K562 (cell line): ENCODE measurements at regions not wholly inside any gene's neighbourhood (a gene's known extent, or its start where the extent isn't known, plus 50 kb on each side); places are given as distances from the start of the nearest gene placed in this dataset.

Experiments used
- ATAC-seq: fragments of 200-7000 bp; cut with Tn5 transposase; 3 replicates; pipeline ENCODE4 v1.9.1; 2020; ENCODE audit warnings: moderate library complexity
- BruUV-seq: library from RNA; stranded (reverse); fragments of 400-500 nt; replicated peaks from 2 replicates; lab custom pipeline; 2021; lab: Mats Ljungman, UMichigan
- CTCF ChIA-PET: fragments of 300-600 bp; formaldehyde crosslinking; extraction: SDS; loops from one replicate; lab custom pipeline; 2021; ENCODE audit warnings: low intra/inter-chr PET ratio; lab: Yijun Ruan, JAX
- POLR2A ChIA-PET: fragments of 300-600, 350-650 bp; sonication (Branson Sonifier 250); formaldehyde crosslinking; extraction: SDS; loops from one replicate; lab custom pipeline; 2021; ENCODE audit warnings: antibody characterized with exemption, inconsistent platforms; lab: Yijun Ruan, JAX
- DNase-seq, 4 experiments: peaks; one replicate each; pipeline versions ENCODE4 v3.0.0 to v3.0.0-alpha.2; 2011 to 2018; ENCODE audit warnings: low spot score in 3 of 4, mixed read lengths in 3 of 4; ENCODE audit errors: extremely low read depth in 1 of 4
- FAIRE-seq: peaks from 2 replicates; lab custom pipeline; 2011; peaks lifted over from hg19 to GRCh38; lab: Jason Lieb, UNC
- H2AFZ ChIP-seq: 2 replicates; pipeline ENCODE4 v1.6.0; 2011; ENCODE audit warnings: low read depth, low read length, control low read depth, inconsistent platforms
- H3K27ac ChIP-seq: fragments of 200-600 bp; 3 replicates; pipeline ENCODE4 v1.8.0; 2011; ENCODE audit warnings: low read depth, mild to moderate bottlenecking, control low read depth, inconsistent platforms, low read length, moderate library complexity, mixed read lengths; ENCODE audit errors: extremely low read depth
- H3K27me3 ChIP-seq, 2 experiments: fragments of 300-600 bp in 1 of 2; 2 replicates in 1 of 2; 3 replicates in 1 of 2; pipeline versions ENCODE4 v1.6.0 to v1.8.0; 2011; ENCODE audit warnings: inconsistent platforms in 2 of 2, low read length in 2 of 2, mild to moderate bottlenecking in 1 of 2, mixed read lengths in 1 of 2, moderate library complexity in 1 of 2; ENCODE audit not compliant: control insufficient read depth in 2 of 2, insufficient read depth in 2 of 2
- H3K36me3 ChIP-seq: fragments of 300-600 bp; 3 replicates; pipeline ENCODE4 v1.8.0; 2011; ENCODE audit warnings: mild to moderate bottlenecking, low read length, inconsistent platforms; ENCODE audit not compliant: control insufficient read depth, insufficient read depth
- H3K4me1 ChIP-seq, 2 experiments: fragments of 200-600 bp in 1 of 2; replicated peaks in 1 of 2; 2 replicates in 1 of 2; 3 replicates in 1 of 2; pipeline versions ENCODE4 v1.5.1 to v1.8.0; 2011; ENCODE audit warnings: inconsistent platforms in 2 of 2, low read length in 2 of 2, mild to moderate bottlenecking in 1 of 2, mixed read lengths in 1 of 2, moderate library complexity in 1 of 2; ENCODE audit not compliant: control insufficient read depth in 2 of 2, insufficient read depth in 2 of 2
- H3K4me2 ChIP-seq: 2 replicates; pipeline ENCODE4 v1.6.1; 2011; ENCODE audit warnings: low read length, control low read depth, inconsistent platforms, mixed read lengths; ENCODE audit not compliant: insufficient read depth
- H3K4me3 ChIP-seq: fragments of 200-600 bp; sonication (generic), shearing (Covaris generic); 2 replicates; pipeline ENCODE4 v1.5.1; 2016; ENCODE audit warnings: control low read depth, inconsistent platforms
- H3K79me2 ChIP-seq: fragments of 200-600 bp; 3 replicates; pipeline ENCODE4 v1.8.0; 2011; ENCODE audit warnings: low read length, inconsistent platforms; ENCODE audit not compliant: control insufficient read depth, insufficient read depth
- H3K9ac ChIP-seq, 2 experiments: 2 replicates each; pipeline versions ENCODE4 v1.6.0 to v1.6.1; 2011; ENCODE audit warnings: low read depth in 2 of 2, low read length in 2 of 2, control low read depth in 1 of 2, inconsistent platforms in 1 of 2, mild to moderate bottlenecking in 1 of 2, mixed read lengths in 1 of 2; ENCODE audit not compliant: insufficient read depth in 1 of 2
- H3K9me1 ChIP-seq: one replicate; pipeline ENCODE4 v1.6.0; 2011; ENCODE audit warnings: inconsistent platforms, mild to moderate bottlenecking, low read length, moderate library complexity; ENCODE audit not compliant: control insufficient read depth, insufficient read depth
- H3K9me3 ChIP-seq: replicated peaks from 2 replicates; pipeline ENCODE4 v1.5.1; 2011; ENCODE audit warnings: low read depth, low read length, inconsistent platforms; ENCODE audit not compliant: control insufficient read depth, insufficient read depth
- H4K20me1 ChIP-seq: replicated peaks from 2 replicates; pipeline ENCODE4 v1.6.1; 2011; ENCODE audit warnings: low read length, inconsistent platforms, mixed read lengths; ENCODE audit not compliant: control insufficient read depth, insufficient read depth
- ARID1B ChIP-seq: fragments of 450-650 bp; IDR thresholded peaks from 2 replicates; pipeline ENCODE4 v1.6.1; 2016; ENCODE audit warnings: antibody characterized with exemption, mild to moderate bottlenecking, inconsistent platforms
- CHD2 ChIP-seq: IDR thresholded peaks from 2 replicates; pipeline ENCODE4 v1.6.1; 2011; ENCODE audit warnings: low read depth, low read length
- MTA2 ChIP-seq: fragments of 450-650 bp; IDR thresholded peaks from 2 replicates; pipeline ENCODE4 v1.6.1; 2016; ENCODE audit warnings: low read depth
- MTA3 ChIP-seq: fragments of 450-650 bp; formaldehyde crosslinking; IDR thresholded peaks from 2 replicates; pipeline ENCODE4 v1.6.1; 2017; ENCODE audit warnings: mild to moderate bottlenecking, borderline replicate concordance
- NR2C1 ChIP-seq, 2 experiments: fragments of 450-650 bp; IDR thresholded peaks; 2 replicates each; pipeline ENCODE4 v1.6.1; 2017; ENCODE audit warnings: mild to moderate bottlenecking in 2 of 2, antibody characterized with exemption in 1 of 2, inconsistent platforms in 1 of 2, missing compliant biosample characterization in 1 of 2, missing genetic modification characterization in 1 of 2
- NR2C2 ChIP-seq, 2 experiments: fragments of 200-800 bp in 1 of 2; sonication (Bioruptor generic) in 1 of 2; sonication (generic) in 1 of 2; formaldehyde crosslinking in 1 of 2; IDR thresholded peaks; 2 replicates each; pipeline versions ENCODE4 v1.6.1 to v1.8.0; 2016 to 2022; ENCODE audit warnings: mild to moderate bottlenecking in 1 of 2, missing compliant biosample characterization in 1 of 2, missing genetic modification characterization in 1 of 2, missing genetic modification reagents in 1 of 2
- ZBED1 ChIP-seq: IDR thresholded peaks from 2 replicates; pipeline ENCODE4 v1.6.1; 2014
- WGBS: fragments of 100-300 bp; shearing (Covaris generic); methylation state at CpG from one replicate; pipeline ENCODE4 v1.1.6; 2016; ENCODE audit warnings: low coverage, mixed read lengths; ENCODE audit not compliant: insufficient coverage; ENCODE audit errors: missing lambda C conversion rate; 5-methylcytosine and 5-hydroxymethylcytosine counted together
- in situ Hi-C: fragments of 300-500 bp; cut with MboI; formaldehyde crosslinking; loops from 4 replicates; pipeline ENCODE4 v1.15.0; 2018; ENCODE audit warnings: inconsistent platforms, mixed read lengths
- intact Hi-C: fragments of 100-400 bp; cut with micrococcal nuclease; formaldehyde crosslinking; loops from 2 replicates; pipeline ENCODE4 v1.14.2; 2022

DNA sequence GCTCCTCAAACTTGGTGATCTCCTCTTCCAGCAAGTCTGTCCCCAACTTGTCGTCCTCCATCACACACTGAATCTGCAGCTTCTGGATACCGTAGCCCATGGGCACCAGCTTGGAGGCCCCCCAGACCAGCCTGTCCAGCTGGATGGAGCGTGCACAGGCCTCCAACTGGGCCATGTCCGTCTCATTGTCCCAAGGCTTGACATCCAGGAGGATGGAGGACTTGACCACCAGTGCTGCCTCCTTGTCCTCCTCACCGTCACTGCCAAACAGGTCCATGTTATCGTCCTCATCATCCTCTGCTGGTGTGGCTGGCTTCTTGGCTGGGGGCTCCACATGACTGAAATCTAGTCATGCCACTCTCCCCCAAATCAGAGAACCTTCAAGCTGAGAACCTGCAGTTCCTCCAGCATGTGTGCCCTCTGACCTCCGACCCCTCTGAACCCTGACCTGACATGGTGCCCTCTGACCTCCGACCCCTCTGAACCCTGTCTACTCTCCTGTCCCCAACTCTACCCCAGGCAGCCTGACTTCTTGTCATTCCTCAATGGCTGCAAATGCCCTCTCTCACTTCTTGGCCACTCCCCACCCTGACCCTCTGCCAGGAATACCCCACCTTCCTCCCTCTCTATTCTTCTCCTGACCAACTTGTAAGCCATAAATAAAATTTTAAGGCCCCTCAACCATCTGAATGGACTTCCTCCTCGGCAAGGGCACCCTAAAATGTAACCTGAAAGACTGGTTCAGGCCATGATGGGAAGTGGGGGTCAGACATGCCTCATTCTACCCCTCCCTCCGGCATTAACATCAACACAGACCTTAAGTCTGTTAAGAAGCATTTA lies 275.7 kb upstream of the C1orf174 start:
- no peak overlapping the region for H3K9ac ChIP-seq
- FAIRE-seq (no peak), DNase-seq (peak in 1 of 4 experiments; percentile 3), ATAC-seq (no peak)
- H3K4me3 ChIP-seq: no peak overlapping the region
- no peak overlapping the region for H3K4me2 ChIP-seq
- H3K36me3 ChIP-seq: no peaks in the 10 kb centered on the region
- no peaks in the 10 kb centered on the region for H3K4me1 ChIP-seq
- H2AFZ ChIP-seq: no peak overlapping the region
- peaks cover 6 to 43% of the 10 kb centered on the region in 2 experiments; a peak in 4 of 5 replicates for H3K27me3 ChIP-seq
- BruUV-seq: no TSS peak
- no peaks in the 10 kb centered on the region for H3K9me3 ChIP-seq
- intact Hi-C loops: no loop called here
- no peak overlapping the region for H3K27ac ChIP-seq
- peak; percentile 98 for TF ChIP-seq NR2C1 (IDR thresholded peaks at IDR 0.05)
- peak; percentile 97 for TF ChIP-seq NR2C1 (tag; IDR thresholded peaks at IDR 0.05)
- TF ChIP-seq ZBED1: no peak
- peak; percentile 94 for TF ChIP-seq NR2C2 (CRISPR knock-in tag; IDR thresholded peaks at IDR 0.05)
- peak; percentile 95 for TF ChIP-seq NR2C2 (tag; IDR thresholded peaks at IDR 0.05)
- peak; percentile 53 for TF ChIP-seq MTA2
- TF ChIP-seq, all 486 proteins: peak for 3
- Histone ChIP-seq H3K79me2 (no peaks in the 10 kb centered on the region), H3K9me1 (no peaks in the 10 kb centered on the region), H4K20me1 (no peaks in the 10 kb centered on the region; the same call in 1 of the 2 replicates)
- in situ Hi-C loops: no loop called here
- ChIA-PET POLR2A (no interaction called here), CTCF (no interaction called here)
- WGBS: 5% methylated on average over 10 of the region's 10 CpGs

DNA sequence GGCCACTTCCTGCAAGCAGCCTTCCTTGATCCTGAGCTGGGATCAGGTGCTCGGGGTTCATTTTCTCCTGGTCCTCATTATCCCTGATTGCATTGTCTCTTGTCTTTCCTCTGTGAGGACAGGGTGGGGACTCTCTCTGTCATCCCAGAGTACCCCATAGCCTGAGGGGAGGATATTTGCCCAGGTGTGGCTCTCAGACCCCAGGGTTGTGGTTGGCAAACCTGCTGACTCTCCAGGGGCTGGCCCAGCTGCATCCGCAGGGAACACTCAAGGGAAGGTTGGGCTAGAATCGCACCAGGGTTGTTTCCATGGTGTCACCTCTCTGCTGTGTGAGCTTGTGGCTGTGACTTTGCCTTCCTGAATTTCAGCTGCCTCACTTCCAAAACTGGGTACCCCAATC lies 276.8 kb upstream of the C1orf174 start:
- Histone ChIP-seq H3K79me2 (no peaks in the 10 kb centered on the region), H4K20me1 (no peaks in the 10 kb centered on the region), H3K9ac (no peak overlapping the region), H3K4me1 (no peaks in the 10 kb centered on the region), H3K27me3 (peaks cover 1 to 32% of the 10 kb centered on the region in 2 experiments; a peak in 3 of 5 replicates), H3K9me3 (no peaks in the 10 kb centered on the region), H3K36me3 (no peaks in the 10 kb centered on the region), H3K9me1 (no peaks in the 10 kb centered on the region)
- DNase-seq: peak in 1 of 4 experiments; percentile 3
- no peak for ATAC-seq
- FAIRE-seq: no peak
- POLR2A ChIA-PET: interaction anchor here (0.7 kb wide), 1 partner anchor 24 kb away, joined by 3 read pairs; no protein-coding TSS in a partner anchor
- intact Hi-C loops: no loop called here
- no TSS peak for BruUV-seq
- CTCF ChIA-PET: no interaction called here
- WGBS: 9% methylated on average over 3 of the region's 3 CpGs
- TF ChIP-seq ARID1B (no peak), MTA3 (no peak), CHD2 (no peak)
- TF ChIP-seq, all 486 proteins: peak for 0
- in situ Hi-C loops: no loop called here
- no peak overlapping the region for H3K27ac ChIP-seq
- 0 out of 2 replicates have a peak overlapping the region, but pooled peaks have one; percentile 16 for H2AFZ ChIP-seq
- no peak overlapping the region for H3K4me2 ChIP-seq
- no peak overlapping the region for H3K4me3 ChIP-seq
